ENCODE measurements at regions not wholly inside any gene's neighbourhood (a gene's known extent, or its start where the extent isn't known, plus 50 kb on each side); places are given as distances from the start of the nearest gene placed in this dataset.

- Histone ChIP-seq H3K4me1 (ENCODE audit: control insufficient read depth in 1 of 2, insufficient read depth in 2 of 2, low read length in 2 of 2) (no peaks in the 10 kb centered on the region), H3K4me2 (replicated peaks; ENCODE audit: extremely low read depth, low read length, poor library complexity, severe bottlenecking) (no peak overlapping the region), H3K9ac (ENCODE audit: insufficient read depth, low read length, poor library complexity, severe bottlenecking) (no peak overlapping the region), H3K4me3 (replicated peaks in 1 of 3; ENCODE audit: low read depth in 2 of 3, low read length in 3 of 3) (no peak overlapping the region), H2AFZ (ENCODE audit: insufficient read depth, low read depth, low read length, poor library complexity, severe bottlenecking) (no peak overlapping the region), H3K79me2 (ENCODE audit: insufficient read depth, low read length) (no peaks in the 10 kb centered on the region), H3K36me3 (replicated peaks in 1 of 2; ENCODE audit: control insufficient read depth in 1 of 2, insufficient read depth in 2 of 2, low read length in 2 of 2) (no peaks in the 10 kb centered on the region), H4K20me1 (ENCODE audit: insufficient read depth, low read length) (no peaks in the 10 kb centered on the region), H3K9me3 (replicated peaks in 1 of 2; ENCODE audit: control insufficient read depth in 1 of 2, insufficient read depth in 1 of 2, low read length in 2 of 2) (peaks cover 0 to 5% of the 10 kb centered on the region in 2 donors), H3K27me3 (ENCODE audit: control insufficient read depth in 2 of 2, insufficient read depth in 2 of 2, low read length in 2 of 2) (no peaks in the 10 kb centered on the region), H3K27ac (ENCODE audit: low read depth in 1 of 2, low read length in 2 of 2) (no peak overlapping the region)
- no peak for DNase-seq
- WGBS (ENCODE audit: insufficient coverage), result 100% methylated on average over 1 of the region's 6 CpGs
- no peaks in the 10 kb centered on the region for H3K4me1 Mint-ChIP-seq
- H3K9me3 Mint-ChIP-seq, result peaks cover 0 to 25% (median 9%) of the 10 kb centered on the region in 7 donors
- H3K27me3 Mint-ChIP-seq (ENCODE audit: low read depth in 3 of 3), result peaks cover 0 to 4% (median under 1%) of the 10 kb centered on the region in 3 donors
- no peaks in the 10 kb centered on the region for H3K36me3 Mint-ChIP-seq
- H3K4me3 Mint-ChIP-seq, result no peak overlapping the region
- TF ChIP-seq CTCF (IDR thresholded peaks at IDR 0.05), result no peak
- H3K27ac Mint-ChIP-seq, result no peak overlapping the region
- intact Hi-C loops (cut with micrococcal nuclease), result no loop called here
Measured at GRCh38 chr1:5781079-5781478, 211.1 kb downstream of the NPHP4 start.

GRCh38 chr1:5780324-5780716 lies 211.9 kb downstream of the NPHP4 start:
- H3K9me3 ChIP-seq (replicated peaks in 1 of 2; ENCODE audit: control insufficient read depth in 1 of 2, insufficient read depth in 1 of 2, low read length in 2 of 2), result peaks cover 0 to 5% of the 10 kb centered on the region in 2 donors
- no peak overlapping the region for H2AFZ ChIP-seq (ENCODE audit: insufficient read depth, low read depth, low read length, poor library complexity, severe bottlenecking)
- Mint-ChIP-seq H3K36me3 (no peaks in the 10 kb centered on the region), H3K9me3 (peaks cover 0 to 23% (median 9%) of the 10 kb centered on the region in 7 donors), H3K4me3 (no peak overlapping the region), H3K27ac (no peak overlapping the region), H3K4me1 (no peaks in the 10 kb centered on the region), H3K27me3 (ENCODE audit: low read depth in 3 of 3) (peaks cover 0 to 4% (median 1%) of the 10 kb centered on the region in 3 donors)
- DNase-seq, result no peak
- no peaks in the 10 kb centered on the region for H4K20me1 ChIP-seq (ENCODE audit: insufficient read depth, low read length)
- no peak overlapping the region for H3K4me2 ChIP-seq (replicated peaks; ENCODE audit: extremely low read depth, low read length, poor library complexity, severe bottlenecking)
- no peaks in the 10 kb centered on the region for H3K79me2 ChIP-seq (ENCODE audit: insufficient read depth, low read length)
- H3K36me3 ChIP-seq (replicated peaks in 1 of 2; ENCODE audit: control insufficient read depth in 1 of 2, insufficient read depth in 2 of 2, low read length in 2 of 2), result no peaks in the 10 kb centered on the region
- WGBS (ENCODE audit: insufficient coverage), result 95% methylated on average over 3 of the region's 4 CpGs
- no peaks in the 10 kb centered on the region for H3K4me1 ChIP-seq (ENCODE audit: control insufficient read depth in 1 of 2, insufficient read depth in 2 of 2, low read length in 2 of 2)
- intact Hi-C loops (cut with micrococcal nuclease), result no loop called here
- no peak overlapping the region for H3K9ac ChIP-seq (ENCODE audit: insufficient read depth, low read length, poor library complexity, severe bottlenecking)
- H3K4me3 ChIP-seq (replicated peaks in 1 of 3; ENCODE audit: low read depth in 2 of 3, low read length in 3 of 3), result no peak overlapping the region
- TF ChIP-seq CTCF (IDR thresholded peaks at IDR 0.05), result no peak
- H3K27me3 ChIP-seq (ENCODE audit: control insufficient read depth in 2 of 2, insufficient read depth in 2 of 2, low read length in 2 of 2), result no peaks in the 10 kb centered on the region
- H3K27ac ChIP-seq (ENCODE audit: low read depth in 1 of 2, low read length in 2 of 2), result no peak overlapping the region
